Activated T-helper 9 cell treated with anti-CD3 and anti-CD28 coated beads, Interleukin-2, amount 50 U/mL, for 16 hours (primary cell): ENCODE measurements at regions not wholly inside any gene's neighbourhood (a gene's known extent, or its start where the extent isn't known, plus 50 kb on each side); places are given as distances from the start of the nearest gene placed in this dataset.
"Not testable (repeated sequence)": the region's sequence is repeated elsewhere in the genome, so short reads cannot be mapped to it uniquely, and the experiment has no call there.

ENCODE experiments used
- DNase-seq: peaks from one replicate; pipeline ENCODE4 v3.0.0-alpha.2; 2020; ENCODE audit warnings: low read depth

DNA sequence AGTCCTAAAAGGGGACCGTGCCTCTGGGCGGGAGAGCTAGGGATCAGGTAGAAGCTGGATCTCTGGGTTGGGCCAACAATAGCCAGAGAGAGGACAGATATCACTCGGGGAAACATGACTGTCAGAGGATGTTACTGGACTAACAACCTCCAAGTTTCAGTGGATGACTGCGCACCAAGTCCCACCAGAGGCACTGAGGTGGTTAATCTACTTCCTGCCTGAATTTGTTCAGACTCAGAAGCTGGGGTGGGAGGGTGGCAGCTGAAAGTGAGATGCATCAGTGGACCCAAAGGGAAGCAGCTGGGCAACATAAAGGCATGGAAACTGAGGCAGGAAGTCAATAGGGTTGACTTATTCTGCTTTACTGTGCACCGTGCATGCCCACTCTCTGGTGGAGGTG is 130.1 kb upstream of the SLC44A1 start:
- no peak for DNase-seq

DNA sequence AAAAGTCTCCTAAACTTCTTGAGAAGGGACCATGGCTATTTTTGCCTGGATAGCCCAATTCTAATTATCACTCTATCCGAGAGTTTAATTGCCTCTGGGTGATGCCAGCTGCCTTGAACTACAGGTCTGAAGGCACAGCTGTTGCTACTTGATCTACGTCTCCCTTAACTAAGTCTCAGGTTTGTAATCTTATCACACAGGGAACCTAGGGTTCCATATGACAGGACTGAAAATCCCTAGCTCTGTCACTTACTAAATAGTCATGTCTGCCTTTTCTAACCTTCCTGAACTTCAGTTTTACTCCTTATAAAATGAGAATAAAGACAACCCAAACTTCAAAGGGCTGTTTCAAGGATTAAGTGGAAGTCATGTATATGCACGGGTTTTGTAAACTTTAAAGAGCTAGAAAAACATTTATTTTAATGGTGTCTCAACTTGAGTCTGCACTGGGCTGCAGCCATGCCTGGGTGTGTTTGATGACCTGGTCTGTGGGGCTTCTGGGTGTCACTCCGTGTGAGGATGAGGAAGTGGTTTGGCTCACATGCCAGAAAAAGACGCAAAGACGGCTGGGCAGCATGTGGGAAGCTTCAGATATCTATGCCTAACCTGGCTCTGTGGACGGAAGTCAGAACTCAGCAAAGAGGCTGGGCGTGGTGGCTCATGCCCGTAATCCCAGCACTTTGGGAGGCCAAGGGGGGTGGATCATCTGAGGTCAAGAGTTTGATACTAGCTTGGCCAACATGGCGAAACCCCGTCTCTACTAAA is 129.3 kb upstream of the SLC44A1 start:
- no peak for DNase-seq

DNA sequence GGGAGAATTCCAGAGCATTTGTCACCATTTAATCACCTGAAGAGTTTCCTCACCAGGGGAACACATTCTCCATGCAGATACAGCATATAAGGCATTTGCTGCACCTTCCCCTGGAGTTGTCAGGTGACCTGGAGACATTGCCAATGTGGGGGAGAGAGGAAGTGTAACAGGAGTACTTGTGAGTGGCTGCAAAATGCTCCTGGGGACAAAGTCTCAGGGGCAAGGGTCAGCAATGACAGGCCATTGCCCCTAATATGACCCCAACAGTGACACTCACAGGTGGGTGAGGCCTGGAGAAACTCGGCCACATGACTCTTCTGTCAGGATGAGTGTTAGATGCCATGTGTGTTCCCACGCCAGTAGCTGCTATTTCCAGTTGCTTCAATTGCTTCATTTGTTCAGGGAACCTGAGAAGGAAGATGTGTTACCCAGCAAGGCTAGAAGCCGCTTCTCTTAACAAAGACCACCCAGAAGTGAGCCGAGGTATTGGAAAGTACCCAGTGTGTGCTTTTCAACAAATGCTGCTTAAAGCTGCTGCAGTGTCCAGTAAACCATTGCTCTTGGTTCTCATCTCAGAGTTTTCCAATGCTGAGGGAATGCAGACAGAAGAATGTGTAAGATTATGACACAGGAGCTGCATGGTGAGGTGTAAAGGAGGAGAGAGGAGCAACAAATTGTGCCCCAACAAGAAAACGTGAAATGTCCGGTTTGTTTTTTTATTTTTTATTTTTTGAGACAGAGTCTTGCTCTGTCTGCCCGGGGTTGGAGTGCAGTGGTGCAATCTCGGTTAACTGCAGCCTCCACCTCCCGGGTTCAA is 128.2 kb upstream of the SLC44A1 start:
- no peak for DNase-seq

GRCh38 chr9:105117234-105117633 is 127.2 kb upstream of the SLC44A1 start:
- no peak for DNase-seq

GRCh38 chr9:105118636-105119035 is 125.8 kb upstream of the SLC44A1 start:
- DNase-seq: no peak

DNA sequence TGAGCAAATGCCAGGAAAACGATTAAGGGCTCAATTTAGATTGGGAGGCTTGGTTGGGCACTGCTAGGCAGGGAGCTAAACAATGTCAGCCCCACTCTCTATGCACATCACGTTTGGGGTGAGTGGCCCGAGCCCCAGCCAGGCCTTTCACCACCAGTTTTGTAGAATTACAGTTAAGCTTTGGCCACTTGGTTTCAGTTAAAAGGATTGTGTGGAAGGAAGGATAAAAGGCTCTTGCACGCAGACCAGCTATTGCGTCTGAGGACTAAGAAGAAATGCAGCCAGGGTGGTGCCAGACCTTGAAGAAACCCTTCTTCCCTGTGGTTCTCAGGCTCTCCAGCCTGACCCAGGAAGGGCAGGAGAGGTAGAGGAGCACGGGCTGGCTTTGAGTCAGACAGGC is 125.3 kb upstream of the SLC44A1 start:
- DNase-seq: no peak

GRCh38 chr9:105121861-105122430 is 122.5 kb upstream of the SLC44A1 start:
- DNase-seq: no peak

GRCh38 chr9:105124598-105124997 is 119.9 kb upstream of the SLC44A1 start:
- not testable (repeated sequence) for DNase-seq

DNA sequence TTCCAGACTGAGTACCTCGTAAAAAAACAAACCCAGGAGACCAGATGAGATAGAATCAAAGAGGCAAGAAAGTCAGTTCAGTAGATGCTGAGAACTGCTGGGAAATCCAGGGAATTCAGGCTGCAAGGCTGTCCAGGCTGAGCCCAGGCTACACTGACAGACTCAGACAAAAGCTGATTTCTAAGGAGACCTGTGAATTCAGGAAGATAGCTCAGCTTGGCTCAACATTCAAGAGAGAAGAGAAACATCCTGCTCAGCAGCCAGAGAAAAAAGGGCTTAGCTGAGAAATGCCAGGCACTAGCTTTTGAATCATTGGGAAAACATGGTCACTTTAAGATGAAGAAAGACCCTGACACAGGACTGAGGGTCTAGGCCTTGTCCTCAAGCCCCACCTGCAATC is 118.2 kb upstream of the SLC44A1 start:
- no peak for DNase-seq

DNA sequence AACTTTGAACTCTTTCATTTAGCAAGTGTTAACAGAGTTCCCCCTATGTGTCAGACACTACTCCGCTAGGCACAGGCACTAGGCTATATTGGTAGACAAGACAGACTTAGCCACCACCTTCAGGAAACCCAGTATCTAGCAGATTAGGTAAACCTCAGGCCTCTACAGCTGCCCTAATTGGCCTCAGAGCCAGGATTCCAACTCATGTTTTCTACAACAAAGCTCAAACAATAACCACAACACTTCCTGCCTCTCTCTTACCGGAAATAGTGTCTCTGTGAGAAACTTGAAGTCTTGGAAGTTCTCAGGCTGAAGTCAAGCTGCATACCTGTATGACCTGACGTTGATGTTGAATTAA is 116.6 kb upstream of the SLC44A1 start:
- peak; percentile 13 for DNase-seq

DNA sequence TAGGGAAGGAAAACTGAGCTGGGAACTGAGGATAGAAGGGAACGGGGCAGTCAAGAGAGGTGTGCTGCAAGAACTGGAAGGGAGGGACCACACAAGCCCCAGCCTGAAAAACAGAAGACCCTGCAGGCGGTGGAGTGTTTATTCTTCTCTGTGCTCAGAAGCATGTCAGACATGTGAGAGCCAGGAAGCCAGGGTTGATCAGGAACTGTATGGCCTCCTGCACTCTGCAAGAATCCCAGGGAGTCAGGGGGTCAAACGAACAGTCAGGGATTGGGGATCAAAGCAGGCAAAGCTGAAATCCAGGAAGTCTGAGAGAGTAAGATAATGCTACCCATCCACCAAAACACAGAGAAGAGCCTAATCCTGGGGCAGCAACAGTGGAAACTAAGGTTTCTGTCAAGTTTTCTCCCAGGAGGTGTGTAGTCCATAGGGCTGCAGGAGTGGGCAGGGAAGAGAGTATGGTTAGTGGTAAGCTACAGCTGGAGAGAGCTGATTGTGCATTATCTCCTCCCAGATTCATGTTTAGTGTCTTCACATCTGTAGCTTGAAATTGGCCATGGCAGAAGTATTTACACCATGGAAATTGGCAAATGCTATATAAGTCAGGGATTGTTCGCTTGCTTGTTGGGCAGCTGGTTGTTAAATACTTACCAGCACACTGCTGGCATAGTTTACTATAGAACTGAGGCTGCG is 115.4 kb upstream of the SLC44A1 start:
- no peak for DNase-seq

- DNase-seq: no peak
These were observed 114.7 kb upstream of the SLC44A1 start for GRCh38 chr9:105129731-105130130.

DNA sequence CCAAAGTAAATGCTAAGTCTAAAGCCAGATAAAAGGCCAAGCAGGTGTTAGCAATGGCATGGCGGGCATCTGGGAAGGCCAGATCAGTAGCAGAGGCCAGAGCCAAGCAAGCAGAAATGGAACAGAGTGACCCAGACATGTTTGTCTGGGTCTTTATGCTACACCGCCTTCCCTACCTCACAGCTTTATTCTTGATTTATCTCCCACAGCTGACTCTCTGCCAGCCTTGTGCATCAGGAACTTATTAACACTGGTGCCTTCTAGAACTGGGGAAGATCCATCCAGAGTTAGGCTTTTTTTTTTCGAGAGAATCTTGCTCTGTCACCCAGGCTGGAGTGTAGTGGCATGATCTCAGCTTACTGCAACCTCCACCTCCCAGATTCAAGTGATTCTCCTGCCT is 112.5 kb upstream of the SLC44A1 start:
- DNase-seq: no peak

GRCh38 chr9:105132606-105133005 is 111.8 kb upstream of the SLC44A1 start:
- no peak for DNase-seq

DNA sequence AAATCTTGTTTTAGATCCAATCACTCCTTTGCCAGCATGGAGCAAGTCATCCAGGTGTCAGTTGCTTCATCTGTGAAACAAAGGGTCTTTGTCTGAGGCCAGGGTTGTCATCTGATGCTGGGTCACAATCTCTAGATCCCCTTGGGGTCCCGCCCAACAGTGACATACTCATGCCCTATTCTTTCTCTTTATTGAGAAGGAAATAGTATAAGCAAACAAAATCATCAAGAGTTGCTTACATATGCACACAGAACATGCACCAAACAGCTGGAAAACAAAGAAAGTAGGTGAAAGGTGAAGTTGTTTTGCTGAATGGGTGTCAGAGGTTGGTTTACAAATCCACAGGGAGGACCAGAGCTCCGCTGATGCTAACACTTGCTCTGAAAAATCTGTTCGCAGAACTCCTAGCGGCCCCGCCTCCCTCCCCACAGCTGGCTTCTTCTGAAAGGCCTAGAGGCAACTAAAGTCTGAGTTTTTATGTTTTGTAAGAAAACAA is 106.1 kb upstream of the SLC44A1 start:
- DNase-seq: no peak

GRCh38 chr9:105141146-105141975 is 103.1 kb upstream of the SLC44A1 start:
- no peak for DNase-seq

GRCh38 chr9:105141976-105142250 is 102.5 kb upstream of the SLC44A1 start:
- no peak for DNase-seq

- DNase-seq: no peak
These were observed 101.9 kb upstream of the SLC44A1 start for GRCh38 chr9:105142406-105143135.

GRCh38 chr9:105143136-105143430 is 101.4 kb upstream of the SLC44A1 start:
- no peak for DNase-seq

DNA sequence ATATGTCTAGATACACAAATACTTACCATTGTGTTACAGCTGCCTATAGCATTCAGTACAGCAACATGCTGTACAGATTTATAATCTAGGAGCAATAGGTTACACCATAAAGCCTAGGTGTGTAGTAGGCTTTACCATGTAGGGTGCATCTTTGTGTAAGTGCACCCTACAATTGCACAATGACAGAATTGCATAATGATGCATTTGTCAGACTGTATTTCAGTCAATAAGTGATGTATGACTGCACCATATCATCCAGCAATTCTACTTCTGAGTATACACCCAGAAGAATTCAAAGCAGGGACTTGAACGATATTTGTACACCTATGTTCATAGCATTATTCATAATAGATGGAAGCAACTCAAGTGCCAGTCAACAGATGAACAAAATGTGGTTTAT is 100.4 kb upstream of the SLC44A1 start:
- DNase-seq: no peak

DNA sequence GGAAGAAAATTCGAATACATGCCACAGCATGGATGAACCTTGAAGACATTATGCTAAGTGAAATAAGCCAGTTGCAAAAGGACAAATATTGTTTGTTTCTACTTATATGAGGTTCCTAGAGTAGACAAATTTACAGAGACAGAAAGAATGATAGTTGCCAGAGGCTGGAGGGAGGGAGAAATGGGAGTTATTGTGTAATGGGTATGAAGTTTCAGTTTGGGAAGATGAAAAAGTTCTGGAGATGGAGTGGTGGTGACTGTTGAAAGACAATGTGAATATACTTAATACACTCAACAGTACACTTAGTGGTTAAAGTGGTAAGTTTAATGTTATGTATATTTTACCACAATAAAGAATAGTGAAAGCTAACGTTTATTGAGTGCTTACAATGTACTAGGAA is 99.6 kb upstream of the SLC44A1 start:
- no peak for DNase-seq
